ENCODE measurements at regions not wholly inside any gene's neighbourhood (a gene's known extent, or its start where the extent isn't known, plus 50 kb on each side); places are given as distances from the start of the nearest gene placed in this dataset.

- ChIA-PET CTCF (no interaction called here), POLR2A (ENCODE audit: unreplicated experiment) (no interaction called here)
- no peak overlapping the region for H3K4me3 ChIP-seq (ENCODE audit: insufficient read depth, low read depth, low read length)
- peak overlapping the region; percentile 98 for H4K91ac ChIP-seq (ENCODE audit: insufficient read depth, low read depth, low read length)
- no peak overlapping the region for H3K56ac ChIP-seq (ENCODE audit: extremely low read depth, insufficient read depth, low read length)
- peaks cover 7% of the 10 kb centered on the region for H3K9me1 ChIP-seq (ENCODE audit: insufficient read depth, low read length)
- dilution Hi-C loops (cut with HindIII; ENCODE audit: low sequenced_read_pairs, unreplicated experiment) (no loop called here), intact Hi-C loops (cut with micrococcal nuclease) (no loop called here), in situ Hi-C loops (cut with MboI; ENCODE audit: low sequenced_read_pairs) (no loop called here)
- H2AFZ ChIP-seq (replicated peaks; ENCODE audit: low read length, poor library complexity), result peak overlapping the region; percentile 69
- H3K18ac ChIP-seq (ENCODE audit: low read depth, low read length), result peak overlapping the region; percentile 99
- BruUV-seq (replicated peaks), result no TSS peak
- no peaks in the 10 kb centered on the region for H3K27me3 ChIP-seq (ENCODE audit: control insufficient read depth, insufficient read depth, low read length)
- H3K4ac ChIP-seq (ENCODE audit: low read depth, low read length), result peak overlapping the region; percentile 100
- peak overlapping the region; percentile 96 for H3K14ac ChIP-seq (replicated peaks; ENCODE audit: low read depth, low read length)
- H2BK120ac ChIP-seq (ENCODE audit: low read depth, low read length), result peak overlapping the region; percentile 100
- H3K9ac ChIP-seq (ENCODE audit: low read depth, low read length), result no peak overlapping the region
- H2BK20ac ChIP-seq (ENCODE audit: low read depth, low read length), result peak overlapping the region; percentile 100
- no peak overlapping the region for H3K4me2 ChIP-seq (ENCODE audit: low read depth, low read length)
- peak overlapping the region; percentile 90 to 97; a peak in 3 of 4 replicates for H4K8ac ChIP-seq (ENCODE audit: low read depth in 2 of 2, low read length in 2 of 2)
- no peak overlapping the region for H3K23ac ChIP-seq (ENCODE audit: low read depth, low read length)
- ATAC-seq (ENCODE audit: low read depth) (no peak), DNase-seq (no peak)
- peak overlapping the region; percentile 98 for H4K5ac ChIP-seq (ENCODE audit: low read depth, low read length)
- H3K79me1 ChIP-seq (ENCODE audit: low read depth in 1 of 2, low read length in 2 of 2), result no peaks in the 10 kb centered on the region
- H2BK5ac ChIP-seq (ENCODE audit: low read depth, low read length, poor library complexity, severe bottlenecking), result peak overlapping the region; percentile 100
- H4K20me1 ChIP-seq (ENCODE audit: insufficient read depth, low read length), result no peaks in the 10 kb centered on the region
- H3K9me3 ChIP-seq (ENCODE audit: control insufficient read depth, insufficient read depth, low read length), result no peaks in the 10 kb centered on the region
- whole genome bisulfite sequencing, 2 experiments (ENCODE audit: extremely low coverage in 2 of 2, insufficient read length in 1 of 2), result no CpG with 5 or more reads among the region's 3 CpGs
- H3K36me3 ChIP-seq (ENCODE audit: control insufficient read depth, insufficient read depth, low read length), result no peaks in the 10 kb centered on the region
- peak overlapping the region; percentile 99; the same call in 2 of the 3 replicates for H2BK15ac ChIP-seq (ENCODE audit: low read depth, low read length)
- no peak overlapping the region; the same call in 1 of the 2 replicates for H3K27ac ChIP-seq (ENCODE audit: insufficient read depth, low read length)
- H2AK9ac ChIP-seq (replicated peaks; ENCODE audit: low read depth, low read length, poor library complexity), result peak overlapping the region; percentile 97
- no peak for TF ChIP-seq RFX5 (IDR thresholded peaks at IDR 0.05; ENCODE audit: low read depth, low read length)
- no peak for TF ChIP-seq POLR2A (IDR thresholded peaks at IDR 0.05; ENCODE audit: low read depth, low read length)
- TF ChIP-seq, protein P1, sequence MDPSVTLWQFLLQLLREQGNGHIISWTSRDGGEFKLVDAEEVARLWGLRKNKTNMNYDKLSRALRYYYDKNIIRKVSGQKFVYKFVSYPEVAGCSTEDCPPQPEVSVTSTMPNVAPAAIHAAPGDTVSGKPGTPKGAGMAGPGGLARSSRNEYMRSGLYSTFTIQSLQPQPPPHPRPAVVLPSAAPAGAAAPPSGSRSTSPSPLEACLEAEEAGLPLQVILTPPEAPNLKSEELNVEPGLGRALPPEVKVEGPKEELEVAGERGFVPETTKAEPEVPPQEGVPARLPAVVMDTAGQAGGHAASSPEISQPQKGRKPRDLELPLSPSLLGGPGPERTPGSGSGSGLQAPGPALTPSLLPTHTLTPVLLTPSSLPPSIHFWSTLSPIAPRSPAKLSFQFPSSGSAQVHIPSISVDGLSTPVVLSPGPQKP (IDR thresholded peaks at IDR 0.05; ENCODE audit: borderline replicate concordance, low read depth, low read length), result no peak
- no peak for TF ChIP-seq MAZ (IDR thresholded peaks at IDR 0.05; ENCODE audit: borderline replicate concordance, low read depth, low read length)
- no peak for TF ChIP-seq NFE2L2 (IDR thresholded peaks at IDR 0.05; ENCODE audit: low read depth, low read length)
- no peak for TF ChIP-seq CHD1 (IDR thresholded peaks at IDR 0.05; ENCODE audit: low read depth, low read length)
- TF ChIP-seq MXI1 (IDR thresholded peaks at IDR 0.05; ENCODE audit: borderline replicate concordance, low read depth, low read length), result no peak
- no peak for TF ChIP-seq SMC3 (IDR thresholded peaks at IDR 0.05; ENCODE audit: low read depth, low read length)
- TF ChIP-seq, protein P2, sequence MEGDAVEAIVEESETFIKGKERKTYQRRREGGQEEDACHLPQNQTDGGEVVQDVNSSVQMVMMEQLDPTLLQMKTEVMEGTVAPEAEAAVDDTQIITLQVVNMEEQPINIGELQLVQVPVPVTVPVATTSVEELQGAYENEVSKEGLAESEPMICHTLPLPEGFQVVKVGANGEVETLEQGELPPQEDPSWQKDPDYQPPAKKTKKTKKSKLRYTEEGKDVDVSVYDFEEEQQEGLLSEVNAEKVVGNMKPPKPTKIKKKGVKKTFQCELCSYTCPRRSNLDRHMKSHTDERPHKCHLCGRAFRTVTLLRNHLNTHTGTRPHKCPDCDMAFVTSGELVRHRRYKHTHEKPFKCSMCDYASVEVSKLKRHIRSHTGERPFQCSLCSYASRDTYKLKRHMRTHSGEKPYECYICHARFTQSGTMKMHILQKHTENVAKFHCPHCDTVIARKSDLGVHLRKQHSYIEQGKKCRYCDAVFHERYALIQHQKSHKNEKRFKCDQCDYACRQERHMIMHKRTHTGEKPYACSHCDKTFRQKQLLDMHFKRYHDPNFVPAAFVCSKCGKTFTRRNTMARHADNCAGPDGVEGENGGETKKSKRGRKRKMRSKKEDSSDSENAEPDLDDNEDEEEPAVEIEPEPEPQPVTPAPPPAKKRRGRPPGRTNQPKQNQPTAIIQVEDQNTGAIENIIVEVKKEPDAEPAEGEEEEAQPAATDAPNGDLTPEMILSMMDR (conservative IDR thresholded peaks at IDR 0.05; ENCODE audit: low read depth, low read length), result no peak
- no peak for TF ChIP-seq CEBPB (IDR thresholded peaks at IDR 0.05; ENCODE audit: low read depth, low read length)
- no peak for TF ChIP-seq BHLHE40 (IDR thresholded peaks at IDR 0.05; ENCODE audit: low read depth, low read length)
- TF ChIP-seq USF2 (IDR thresholded peaks at IDR 0.05; ENCODE audit: low read depth, low read length), result no peak
- TF ChIP-seq RCOR1 (IDR thresholded peaks at IDR 0.05; ENCODE audit: insufficient replicate concordance, low read length), result no peak
- no peak for TF ChIP-seq MAFK (IDR thresholded peaks at IDR 0.05; ENCODE audit: low read depth, low read length)
- TF ChIP-seq RAD21 (IDR thresholded peaks at IDR 0.05; ENCODE audit: low read length), result no peak
- no peak for TF ChIP-seq FOS (IDR thresholded peaks at IDR 0.05; ENCODE audit: low read depth, low read length)
- peak overlapping the region; percentile 98 for H2AK5ac ChIP-seq (ENCODE audit: low read depth, low read length)
- peaks cover 9% of the 10 kb centered on the region for H3K4me1 ChIP-seq (ENCODE audit: control insufficient read depth, insufficient read depth, low read length)
These were observed 275.8 kb upstream of the TENM3 start for GRCh38 chr4:181967401-181967800.

All from IMR-90 (cell line).